ENCODE measurements at regions not wholly inside any gene's neighbourhood (a gene's known extent, or its start where the extent isn't known, plus 50 kb on each side); places are given as distances from the start of the nearest gene placed in this dataset.
"Not testable (repeated sequence)": the region's sequence is repeated elsewhere in the genome, so short reads cannot be mapped to it uniquely, and the experiment has no call there.

GRCh38 chr16:60204181-60204580 is 1470.1 kb upstream of the GOT2 start:
- intact Hi-C loops (cut with micrococcal nuclease; ENCODE audit: unreplicated experiment): no loop called here
- no peak for TF ChIP-seq EZH2 (IDR thresholded peaks at IDR 0.05; ENCODE audit: low read depth)
- TF ChIP-seq, protein P1, sequence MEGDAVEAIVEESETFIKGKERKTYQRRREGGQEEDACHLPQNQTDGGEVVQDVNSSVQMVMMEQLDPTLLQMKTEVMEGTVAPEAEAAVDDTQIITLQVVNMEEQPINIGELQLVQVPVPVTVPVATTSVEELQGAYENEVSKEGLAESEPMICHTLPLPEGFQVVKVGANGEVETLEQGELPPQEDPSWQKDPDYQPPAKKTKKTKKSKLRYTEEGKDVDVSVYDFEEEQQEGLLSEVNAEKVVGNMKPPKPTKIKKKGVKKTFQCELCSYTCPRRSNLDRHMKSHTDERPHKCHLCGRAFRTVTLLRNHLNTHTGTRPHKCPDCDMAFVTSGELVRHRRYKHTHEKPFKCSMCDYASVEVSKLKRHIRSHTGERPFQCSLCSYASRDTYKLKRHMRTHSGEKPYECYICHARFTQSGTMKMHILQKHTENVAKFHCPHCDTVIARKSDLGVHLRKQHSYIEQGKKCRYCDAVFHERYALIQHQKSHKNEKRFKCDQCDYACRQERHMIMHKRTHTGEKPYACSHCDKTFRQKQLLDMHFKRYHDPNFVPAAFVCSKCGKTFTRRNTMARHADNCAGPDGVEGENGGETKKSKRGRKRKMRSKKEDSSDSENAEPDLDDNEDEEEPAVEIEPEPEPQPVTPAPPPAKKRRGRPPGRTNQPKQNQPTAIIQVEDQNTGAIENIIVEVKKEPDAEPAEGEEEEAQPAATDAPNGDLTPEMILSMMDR (conservative IDR thresholded peaks at IDR 0.05): no peak
- POLR2A ChIA-PET (ENCODE audit: unreplicated experiment): no interaction called here
- no peaks in the 10 kb centered on the region for H3K4me1 ChIP-seq (replicated peaks; ENCODE audit: insufficient read depth)
- H3K79me2 ChIP-seq (ENCODE audit: low read depth): no peaks in the 10 kb centered on the region
- H4K20me1 ChIP-seq (ENCODE audit: insufficient read depth): no peaks in the 10 kb centered on the region
- peaks cover 8% of the 10 kb centered on the region for H3K27me3 ChIP-seq (ENCODE audit: insufficient read depth, low read depth)
- no TSS peak for BruUV-seq (replicated peaks)
- no peak overlapping the region for H3K4me2 ChIP-seq
- no peak overlapping the region for H2AFZ ChIP-seq
- H3K9me3 ChIP-seq (ENCODE audit: insufficient read depth, low read depth): no peaks in the 10 kb centered on the region
- H3K4me3 ChIP-seq: no peak overlapping the region
- H3K36me3 ChIP-seq (ENCODE audit: low read depth): no peaks in the 10 kb centered on the region
- H3K9me2 ChIP-seq (ENCODE audit: insufficient read depth): no peaks in the 10 kb centered on the region
- no peaks in the 10 kb centered on the region for H3F3A ChIP-seq (ENCODE audit: insufficient read depth, low read depth)
- no peak for DNase-seq
- CTCF ChIA-PET: no interaction called here
- no peak overlapping the region for H3K27ac ChIP-seq

GRCh38 chr16:60203525-60204124 is 1469.5 kb upstream of the GOT2 start:
- Histone ChIP-seq H3K79me2 (ENCODE audit: low read depth) (no peaks in the 10 kb centered on the region), H3K27me3 (ENCODE audit: insufficient read depth, low read depth) (peaks cover 8% of the 10 kb centered on the region), H3K4me3 (no peak overlapping the region), H4K20me1 (ENCODE audit: insufficient read depth) (no peaks in the 10 kb centered on the region), H3K4me2 (no peak overlapping the region), H3F3A (ENCODE audit: insufficient read depth, low read depth) (no peaks in the 10 kb centered on the region), H3K27ac (no peak overlapping the region), H3K4me1 (replicated peaks; ENCODE audit: insufficient read depth) (no peaks in the 10 kb centered on the region), H3K36me3 (ENCODE audit: low read depth) (no peaks in the 10 kb centered on the region), H3K9me3 (ENCODE audit: insufficient read depth, low read depth) (no peaks in the 10 kb centered on the region), H3K9me2 (ENCODE audit: insufficient read depth) (no peaks in the 10 kb centered on the region), H2AFZ (no peak overlapping the region)
- DNase-seq: no peak
- POLR2A ChIA-PET (ENCODE audit: unreplicated experiment): no interaction called here
- CTCF ChIA-PET: no interaction called here
- intact Hi-C loops (cut with micrococcal nuclease; ENCODE audit: unreplicated experiment): no loop called here
- BruUV-seq (replicated peaks): no TSS peak
- no peak for TF ChIP-seq EZH2 (IDR thresholded peaks at IDR 0.05; ENCODE audit: low read depth)
- TF ChIP-seq, protein P1 (conservative IDR thresholded peaks at IDR 0.05): peak; percentile 62

DNA sequence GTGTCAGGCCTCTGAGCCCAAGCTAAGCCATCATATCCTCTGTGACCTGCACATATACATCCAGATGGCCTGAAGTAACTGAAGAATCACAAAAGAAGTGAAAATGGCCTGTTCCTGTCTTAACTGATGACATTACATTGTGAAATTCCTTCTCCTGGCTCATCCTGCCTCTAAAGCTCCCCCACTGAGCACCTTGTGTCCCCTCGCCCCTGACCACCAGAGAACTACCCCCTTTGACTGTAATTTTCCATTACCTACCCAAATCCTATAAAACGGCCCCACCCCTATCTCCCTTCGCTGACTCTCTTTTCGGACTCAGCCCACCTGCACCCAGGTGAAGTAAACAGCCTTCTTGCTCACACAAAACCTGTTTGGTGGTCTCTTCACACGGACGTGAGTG is 1466.6 kb upstream of the GOT2 start:
- H3K9me3 ChIP-seq (ENCODE audit: insufficient read depth, low read depth); H3K9me2 ChIP-seq (ENCODE audit: insufficient read depth); H2AFZ ChIP-seq; intact Hi-C loops (cut with micrococcal nuclease; ENCODE audit: unreplicated experiment); CTCF ChIA-PET; POLR2A ChIA-PET (ENCODE audit: unreplicated experiment); BruUV-seq (replicated peaks); H3K4me2 ChIP-seq; H3K4me3 ChIP-seq; H3K27me3 ChIP-seq (ENCODE audit: insufficient read depth, low read depth); H3F3A ChIP-seq (ENCODE audit: insufficient read depth, low read depth); H3K36me3 ChIP-seq (ENCODE audit: low read depth); H3K27ac ChIP-seq; DNase-seq; H4K20me1 ChIP-seq (ENCODE audit: insufficient read depth); H3K79me2 ChIP-seq (ENCODE audit: low read depth); H3K4me1 ChIP-seq (replicated peaks; ENCODE audit: insufficient read depth): not testable (repeated sequence)

GRCh38 chr16:60200161-60200560 is 1466.0 kb upstream of the GOT2 start:
- Histone ChIP-seq H3K9me3 (ENCODE audit: insufficient read depth, low read depth) (no peaks in the 10 kb centered on the region), H3K27me3 (ENCODE audit: insufficient read depth, low read depth) (peaks cover 8% of the 10 kb centered on the region), H3K4me1 (replicated peaks; ENCODE audit: insufficient read depth) (no peaks in the 10 kb centered on the region), H3K36me3 (ENCODE audit: low read depth) (no peaks in the 10 kb centered on the region), H3K27ac (no peak overlapping the region), H2AFZ (no peak overlapping the region), H3F3A (ENCODE audit: insufficient read depth, low read depth) (no peaks in the 10 kb centered on the region), H3K4me2 (no peak overlapping the region), H3K79me2 (ENCODE audit: low read depth) (no peaks in the 10 kb centered on the region), H3K9me2 (ENCODE audit: insufficient read depth) (no peaks in the 10 kb centered on the region), H4K20me1 (ENCODE audit: insufficient read depth) (no peaks in the 10 kb centered on the region), H3K4me3 (no peak overlapping the region)
- CTCF ChIA-PET: no interaction called here
- POLR2A ChIA-PET (ENCODE audit: unreplicated experiment): no interaction called here
- intact Hi-C loops (cut with micrococcal nuclease; ENCODE audit: unreplicated experiment): no loop called here
- TF ChIP-seq EZH2 (IDR thresholded peaks at IDR 0.05; ENCODE audit: low read depth): no peak
- TF ChIP-seq, protein P1 (conservative IDR thresholded peaks at IDR 0.05): no peak
- no peak for DNase-seq
- no TSS peak for BruUV-seq (replicated peaks)

All from PC-9 (cell line).